HepG2 (cell line): ENCODE measurements at regions not wholly inside any gene's neighbourhood (a gene's known extent, or its start where the extent isn't known, plus 50 kb on each side); places are given as distances from the start of the nearest gene placed in this dataset.

Experiments
- ATAC-seq: fragments of 200-7000 bp; cut with Tn5 transposase; 3 replicates; pipeline ENCODE4 v1.9.1; 2020; ENCODE audit warnings: mild to moderate bottlenecking, moderate library complexity
- BruUV-seq: library from RNA; stranded (reverse); fragments of 400-500 nt; replicated peaks from 2 replicates; lab custom pipeline; 2021; lab: Mats Ljungman, UMichigan
- CTCF ChIA-PET: fragments of 300-600 bp; formaldehyde crosslinking; extraction: SDS; loops from one replicate; lab custom pipeline; 2021; ENCODE audit warnings: low total read pairs, inconsistent platforms, low intra/inter-chr PET ratio; lab: Yijun Ruan, JAX
- POLR2A ChIA-PET: fragments of 350-600 bp; sonication (Branson Sonifier 250); formaldehyde crosslinking; loops from one replicate; lab custom pipeline; 2020; ENCODE audit warnings: antibody characterized with exemption, inconsistent platforms; lab: Yijun Ruan, JAX
- DNase-seq: peaks from one replicate; pipeline ENCODE4 v3.0.0-alpha.2; 2015; ENCODE audit warnings: low spot score
- FAIRE-seq: peaks from 3 replicates; lab custom pipeline; 2011; peaks lifted over from hg19 to GRCh38; lab: Jason Lieb, UNC
- H2AFZ ChIP-seq: one replicate; pipeline ENCODE4 v1.6.1; 2011; ENCODE audit warnings: low read length, inconsistent platforms
- H3K27ac ChIP-seq: fragments of 300-600 bp; 3 replicates; pipeline ENCODE4 v1.8.0; 2011; ENCODE audit warnings: mixed run types, mild to moderate bottlenecking, mixed read lengths, low read length, inconsistent platforms; ENCODE audit not compliant: insufficient read depth; ENCODE audit errors: extremely low read length
- H3K27me3 ChIP-seq, 2 experiments: fragments of 200-600 bp in 1 of 2; 2 replicates in 1 of 2; 3 replicates in 1 of 2; pipeline versions ENCODE4 v1.6.0 to v1.8.0; 2011; ENCODE audit warnings: low read length in 2 of 2, mild to moderate bottlenecking in 2 of 2, moderate library complexity in 2 of 2, inconsistent platforms in 1 of 2; ENCODE audit not compliant: insufficient read depth in 2 of 2, control insufficient read depth in 1 of 2
- H3K36me3 ChIP-seq, 2 experiments: fragments of 200-600 bp in 1 of 2; replicated peaks in 1 of 2; 2 replicates in 1 of 2; 3 replicates in 1 of 2; pipeline versions ENCODE4 v1.5.1 to v1.8.0; 2011; ENCODE audit warnings: low read length in 2 of 2, inconsistent platforms in 1 of 2; ENCODE audit not compliant: insufficient read depth in 2 of 2, control insufficient read depth in 1 of 2
- H3K4me1 ChIP-seq: 2 replicates; pipeline ENCODE4 v1.5.1; 2012; ENCODE audit warnings: low read length, inconsistent platforms; ENCODE audit not compliant: insufficient read depth
- H3K4me2 ChIP-seq: 2 replicates; pipeline ENCODE4 v1.6.0; 2011; ENCODE audit warnings: low read depth, low read length, inconsistent platforms
- H3K4me3 ChIP-seq, 3 experiments: fragments of 200-600 bp in 1 of 3; sonication (generic), shearing (Covaris generic) in 1 of 3; replicated peaks in 1 of 3; 2 replicates each; pipeline ENCODE4 v1.5.1; 2011 to 2016; ENCODE audit warnings: low read length in 3 of 3, inconsistent platforms in 2 of 3, low read depth in 2 of 3, mild to moderate bottlenecking in 2 of 3, control low read depth in 1 of 3, mixed read lengths in 1 of 3; ENCODE audit not compliant: insufficient read depth in 1 of 3
- H3K79me2 ChIP-seq: one replicate; pipeline ENCODE4 v1.6.1; 2011; ENCODE audit warnings: low read length, inconsistent platforms; ENCODE audit not compliant: insufficient read depth
- H3K9ac ChIP-seq: 2 replicates; pipeline ENCODE4 v1.6.0; 2011; ENCODE audit warnings: mild to moderate bottlenecking, low read depth, low read length, inconsistent platforms; ENCODE audit not compliant: insufficient read depth
- H3K9me3 ChIP-seq: 2 replicates; pipeline ENCODE4 v1.5.1; 2012; ENCODE audit warnings: mild to moderate bottlenecking, low read length
- H4K20me1 ChIP-seq: 2 replicates; pipeline ENCODE4 v1.6.0; 2011; ENCODE audit warnings: inconsistent platforms, mild to moderate bottlenecking, low read length, moderate library complexity; ENCODE audit not compliant: insufficient read depth
- FOXC1 ChIP-seq: sonication (generic); formaldehyde crosslinking; IDR thresholded peaks from 2 replicates; pipeline ENCODE4 v1.8.0; 2022; ENCODE audit warnings: mild to moderate bottlenecking, missing genetic modification reagents, borderline replicate concordance
- HDAC1 ChIP-seq: sonication (generic); formaldehyde crosslinking; IDR thresholded peaks from 2 replicates; pipeline ENCODE4 v1.5.1; 2020; ENCODE audit warnings: mild to moderate bottlenecking, missing genetic modification reagents
- HES4 ChIP-seq: sonication (generic); formaldehyde crosslinking; IDR thresholded peaks from 2 replicates; pipeline ENCODE4 v1.9.0; 2021; ENCODE audit warnings: mild to moderate bottlenecking, missing genetic modification reagents, borderline replicate concordance
- KAT2B ChIP-seq: fragments of 150-350 bp; IDR thresholded peaks from 2 replicates; pipeline ENCODE4 v1.6.1; 2014; ENCODE audit warnings: low read depth, low read length, borderline replicate concordance
- KDM6A ChIP-seq: IDR thresholded peaks from 2 replicates; pipeline ENCODE4 v1.6.1; 2016; ENCODE audit warnings: low read depth
- MAFF ChIP-seq: IDR thresholded peaks from 2 replicates; pipeline ENCODE4 v1.6.1; 2011; ENCODE audit warnings: low read depth, low read length, improper control_type of control experiment
- YEATS2 ChIP-seq: sonication (generic); formaldehyde crosslinking; IDR thresholded peaks from 2 replicates; pipeline ENCODE4 v1.4.0; 2020; ENCODE audit warnings: missing genetic modification reagents, borderline replicate concordance
- ZNF101 ChIP-seq: sonication (generic); formaldehyde crosslinking; IDR thresholded peaks from 2 replicates; pipeline ENCODE4 v1.4.0; 2020; ENCODE audit warnings: mild to moderate bottlenecking, low read depth, missing genetic modification reagents, borderline replicate concordance
- ZNF607 ChIP-seq: sonication (generic); formaldehyde crosslinking; IDR thresholded peaks from 2 replicates; pipeline ENCODE4 v1.5.1; 2020; ENCODE audit warnings: missing genetic modification reagents, mild to moderate bottlenecking, borderline replicate concordance
- ZNF639 ChIP-seq: conservative IDR thresholded peaks from 2 replicates; pipeline ENCODE4 v1.6.1; 2018; ENCODE audit warnings: missing genetic modification reagents
- ZNF879 ChIP-seq: sonication (generic); formaldehyde crosslinking; IDR thresholded peaks from 2 replicates; pipeline ENCODE4 v1.8.1; 2023; ENCODE audit warnings: missing genetic modification reagents
- WGBS: methylation state at CpG from one replicate; pipeline ENCODE4 v1.1.6; 2017; ENCODE audit warnings: low lambda C conversion rate; 5-methylcytosine and 5-hydroxymethylcytosine counted together
- in situ Hi-C: cut with HindIII; loops from 2 replicates; pipeline ENCODE4 v1.10.0; 2017; ENCODE audit warnings: low pct_unique_long_range_greater_than_20kb; ENCODE audit not compliant: extremely low pct_ligation_motif_present
- intact Hi-C: fragments of 100-400 bp; cut with micrococcal nuclease; formaldehyde crosslinking; loops from one replicate; pipeline ENCODE4 v1.10.0; 2022; ENCODE audit not compliant: unreplicated experiment
- TF ChIP-seq, protein P1 (sequence below): sonication (generic); formaldehyde crosslinking; conservative IDR thresholded peaks from 2 replicates; pipeline ENCODE4 v1.4.0; 2020; ENCODE audit warnings: missing genetic modification reagents
- TF ChIP-seq, protein P2 (sequence below): sonication (generic); formaldehyde crosslinking; IDR thresholded peaks from 2 replicates; pipeline ENCODE4 v1.9.0; 2022; ENCODE audit warnings: low read depth, missing genetic modification reagents
- TF ChIP-seq, protein P3 (sequence below), 2 experiments: sonication (generic) in 1 of 2; formaldehyde crosslinking in 1 of 2; IDR thresholded peaks; 2 replicates each; pipeline versions ENCODE4 v1.4.0 to v1.6.1; 2018 to 2020; ENCODE audit warnings: missing genetic modification reagents in 2 of 2, borderline replicate concordance in 1 of 2, low read depth in 1 of 2, mild to moderate bottlenecking in 1 of 2, missing biosample characterization in 1 of 2

DNA sequence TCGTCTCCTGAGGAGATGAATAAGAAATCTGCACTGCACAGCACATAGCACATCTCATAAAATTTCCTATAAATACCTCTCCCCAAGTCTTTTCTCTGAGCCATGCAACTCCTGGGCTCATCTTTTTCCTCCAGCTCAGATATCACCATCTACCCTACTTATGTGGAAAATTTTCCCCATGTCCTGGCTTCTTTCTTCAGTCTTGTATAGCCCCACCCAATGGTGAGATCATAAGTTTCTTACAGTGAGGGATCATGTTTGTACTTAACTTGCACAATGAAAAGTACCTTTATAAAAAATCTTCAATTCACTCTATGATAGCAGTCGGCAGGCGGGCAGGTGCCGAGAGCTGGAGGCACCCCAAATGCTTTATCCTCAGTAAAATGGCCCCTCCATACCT lies 198.6 kb upstream of the S100G start (continued):
- TF ChIP-seq ZNF101 (CRISPR knock-in tag) = no peak
- TF ChIP-seq ZNF607 = no peak
- TF ChIP-seq, protein P1, sequence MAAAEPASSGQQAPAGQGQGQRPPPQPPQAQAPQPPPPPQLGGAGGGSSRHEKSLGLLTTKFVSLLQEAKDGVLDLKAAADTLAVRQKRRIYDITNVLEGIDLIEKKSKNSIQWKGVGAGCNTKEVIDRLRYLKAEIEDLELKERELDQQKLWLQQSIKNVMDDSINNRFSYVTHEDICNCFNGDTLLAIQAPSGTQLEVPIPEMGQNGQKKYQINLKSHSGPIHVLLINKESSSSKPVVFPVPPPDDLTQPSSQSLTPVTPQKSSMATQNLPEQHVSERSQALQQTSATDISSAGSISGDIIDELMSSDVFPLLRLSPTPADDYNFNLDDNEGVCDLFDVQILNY = no peak
- no peak for TF ChIP-seq YEATS2 (CRISPR knock-in tag)
- TF ChIP-seq KAT2B = no peak
- TF ChIP-seq ZNF879 (CRISPR knock-in tag) = no peak
- TF ChIP-seq, protein P2, sequence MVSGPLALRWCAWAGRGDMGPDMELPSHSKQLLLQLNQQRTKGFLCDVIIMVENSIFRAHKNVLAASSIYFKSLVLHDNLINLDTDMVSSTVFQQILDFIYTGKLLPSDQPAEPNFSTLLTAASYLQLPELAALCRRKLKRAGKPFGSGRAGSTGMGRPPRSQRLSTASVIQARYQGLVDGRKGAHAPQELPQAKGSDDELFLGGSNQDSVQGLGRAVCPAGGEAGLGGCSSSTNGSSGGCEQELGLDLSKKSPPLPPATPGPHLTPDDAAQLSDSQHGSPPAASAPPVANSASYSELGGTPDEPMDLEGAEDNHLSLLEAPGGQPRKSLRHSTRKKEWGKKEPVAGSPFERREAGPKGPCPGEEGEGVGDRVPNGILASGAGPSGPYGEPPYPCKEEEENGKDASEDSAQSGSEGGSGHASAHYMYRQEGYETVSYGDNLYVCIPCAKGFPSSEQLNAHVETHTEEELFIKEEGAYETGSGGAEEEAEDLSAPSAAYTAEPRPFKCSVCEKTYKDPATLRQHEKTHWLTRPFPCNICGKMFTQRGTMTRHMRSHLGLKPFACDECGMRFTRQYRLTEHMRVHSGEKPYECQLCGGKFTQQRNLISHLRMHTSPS (CRISPR knock-in tag) = no peak
- TF ChIP-seq, protein P3, sequence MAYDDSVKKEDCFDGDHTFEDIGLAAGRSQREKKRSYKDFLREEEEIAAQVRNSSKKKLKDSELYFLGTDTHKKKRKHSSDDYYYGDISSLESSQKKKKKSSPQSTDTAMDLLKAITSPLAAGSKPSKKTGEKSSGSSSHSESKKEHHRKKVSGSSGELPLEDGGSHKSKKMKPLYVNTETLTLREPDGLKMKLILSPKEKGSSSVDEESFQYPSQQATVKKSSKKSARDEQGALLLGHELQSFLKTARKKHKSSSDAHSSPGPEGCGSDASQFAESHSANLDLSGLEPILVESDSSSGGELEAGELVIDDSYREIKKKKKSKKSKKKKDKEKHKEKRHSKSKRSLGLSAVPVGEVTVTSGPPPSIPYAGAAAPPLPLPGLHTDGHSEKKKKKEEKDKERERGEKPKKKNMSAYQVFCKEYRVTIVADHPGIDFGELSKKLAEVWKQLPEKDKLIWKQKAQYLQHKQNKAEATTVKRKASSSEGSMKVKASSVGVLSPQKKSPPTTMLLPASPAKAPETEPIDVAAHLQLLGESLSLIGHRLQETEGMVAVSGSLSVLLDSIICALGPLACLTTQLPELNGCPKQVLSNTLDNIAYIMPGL (CRISPR knock-in tag; IDR thresholded peaks at IDR 0.05; ENCODE audit: borderline replicate concordance in 1 of 2, low read depth in 1 of 2) = no peak
- TF ChIP-seq KDM6A (CRISPR knock-in tag) = no peak
- TF ChIP-seq, all 625 proteins: peak for 0

GRCh38 chrX:16454926-16455325 lies 195.0 kb upstream of the S100G start:
- Histone ChIP-seq H3K4me3 (no peak overlapping the region), H3K9ac (no peak overlapping the region), H3K79me2 (no peaks in the 10 kb centered on the region), H3K27ac (no peak overlapping the region), H3K27me3 (no peaks in the 10 kb centered on the region), H4K20me1 (no peaks in the 10 kb centered on the region), H3K9me3 (no peaks in the 10 kb centered on the region), H2AFZ (no peak overlapping the region), H3K4me1 (no peaks in the 10 kb centered on the region), H3K36me3 (no peaks in the 10 kb centered on the region), H3K4me2 (no peak overlapping the region)
- DNase-seq (no peak), FAIRE-seq (no peak), ATAC-seq (no peak)
- WGBS = 36% methylated on average over 1 of the region's 1 CpG
- no TSS peak for BruUV-seq
- ChIA-PET CTCF (no interaction called here), POLR2A (no interaction called here)
- intact Hi-C loops (no loop called here), in situ Hi-C loops (loop anchor here (25.0 kb wide), 1 partner anchor 207 kb away; the partner anchor contains the start of gene S100G)
- no peak for TF ChIP-seq HES4 (CRISPR knock-in tag)
- no peak for TF ChIP-seq FOXC1 (CRISPR knock-in tag)
- no peak for TF ChIP-seq MAFF
- TF ChIP-seq HDAC1 (CRISPR knock-in tag) = no peak
- TF ChIP-seq ZNF639 (CRISPR knock-in tag) = no peak
